Stimulated activated CD4-positive, alpha-beta T cell treated with anti-CD3 and anti-CD28 coated beads, Interleukin-12 subunit alpha, Interleukin-12 subunit beta, amount 100 ng/mL, for 48 hours (primary cell): ENCODE measurements at regions not wholly inside any gene's neighbourhood (a gene's known extent, or its start where the extent isn't known, plus 50 kb on each side); places are given as distances from the start of the nearest gene placed in this dataset.
"Not testable (repeated sequence)": the region's sequence is repeated elsewhere in the genome, so short reads cannot be mapped to it uniquely, and the experiment has no call there.

Source experiments
- DNase-seq, 3 donors: peaks; one replicate each; pipeline ENCODE4 v3.0.0-alpha.2; 2020; ENCODE audit warnings: low read depth in 2 of 3, low spot score in 1 of 3

DNA sequence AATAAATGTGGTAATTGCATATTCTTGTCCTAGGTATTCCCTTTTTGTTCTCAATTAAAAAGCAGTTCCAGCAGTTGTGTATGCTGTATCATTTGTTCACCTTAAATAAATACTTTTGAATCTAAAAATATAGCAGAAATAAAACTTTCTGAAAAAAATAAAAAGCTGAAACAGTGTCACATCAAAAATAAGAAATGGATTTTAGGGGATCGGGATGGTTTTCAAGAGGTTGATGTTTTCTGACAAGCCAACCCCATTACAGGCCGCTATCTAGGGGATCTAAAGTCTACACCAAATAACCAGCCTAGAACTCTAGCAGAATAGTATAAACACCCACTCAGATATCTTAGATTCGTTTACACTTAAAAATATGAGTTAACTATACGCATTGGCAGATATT lies 95.4 kb upstream of the MAML3 start:
- DNase-seq: no peak

DNA sequence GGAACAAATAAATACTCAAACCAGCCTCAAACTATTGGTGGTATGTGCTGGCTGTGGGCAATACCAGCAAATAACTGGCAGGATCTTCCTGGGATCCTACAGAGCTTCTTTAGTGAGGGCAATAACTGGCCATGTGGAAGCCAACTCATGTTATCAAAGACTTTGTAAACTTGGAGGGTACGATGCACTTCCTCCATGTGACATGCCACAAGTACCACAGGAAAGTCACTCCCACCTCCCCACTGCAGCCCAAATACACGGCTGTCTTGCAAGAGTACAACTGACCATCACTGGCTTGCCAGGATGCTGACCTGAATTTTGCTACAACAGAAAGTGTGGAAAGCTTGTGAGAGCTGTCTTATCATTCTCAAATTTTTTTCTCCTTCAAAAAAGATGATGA lies 93.3 kb upstream of the MAML3 start:
- no peak for DNase-seq

DNA sequence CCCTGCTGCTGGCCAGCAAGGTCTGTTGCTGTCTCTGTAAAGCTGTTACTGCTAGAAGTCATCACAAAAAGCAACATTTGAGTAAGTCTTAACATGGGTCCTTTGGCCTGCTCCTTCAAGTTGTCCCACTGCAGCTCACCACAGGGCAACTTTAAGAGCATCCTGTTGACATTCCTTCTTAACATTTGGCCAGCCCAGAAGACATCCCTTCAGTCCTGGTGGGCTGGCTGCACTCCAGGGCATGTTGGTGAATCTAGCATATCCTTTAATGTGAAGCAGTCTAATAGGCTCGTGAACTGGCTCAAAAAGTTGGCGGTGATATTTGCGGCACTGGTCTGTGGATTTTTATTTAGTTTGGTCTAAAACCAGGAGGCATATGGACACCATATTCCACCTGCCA lies 92.2 kb upstream of the MAML3 start:
- DNase-seq: no peak

DNA sequence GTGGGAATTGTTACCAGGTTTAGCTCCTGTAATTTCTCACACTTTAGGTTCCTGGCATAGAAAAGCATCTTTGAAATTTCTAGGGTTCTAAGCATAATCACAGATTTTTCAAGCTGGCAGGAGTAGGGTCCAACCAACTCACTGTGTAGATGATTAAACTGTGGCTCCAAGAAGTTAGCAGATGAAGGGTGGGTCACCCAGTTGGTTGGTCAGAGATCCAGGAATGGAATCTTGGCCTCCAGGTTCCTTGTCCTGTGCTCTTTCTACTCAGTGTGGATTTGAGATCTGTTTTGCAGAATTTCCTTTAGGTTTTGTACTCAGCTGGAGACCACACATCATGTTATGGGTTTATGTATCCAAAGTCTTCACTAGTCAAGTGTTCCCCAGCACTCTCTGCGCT lies 90.3 kb upstream of the MAML3 start:
- DNase-seq: no peak

DNA sequence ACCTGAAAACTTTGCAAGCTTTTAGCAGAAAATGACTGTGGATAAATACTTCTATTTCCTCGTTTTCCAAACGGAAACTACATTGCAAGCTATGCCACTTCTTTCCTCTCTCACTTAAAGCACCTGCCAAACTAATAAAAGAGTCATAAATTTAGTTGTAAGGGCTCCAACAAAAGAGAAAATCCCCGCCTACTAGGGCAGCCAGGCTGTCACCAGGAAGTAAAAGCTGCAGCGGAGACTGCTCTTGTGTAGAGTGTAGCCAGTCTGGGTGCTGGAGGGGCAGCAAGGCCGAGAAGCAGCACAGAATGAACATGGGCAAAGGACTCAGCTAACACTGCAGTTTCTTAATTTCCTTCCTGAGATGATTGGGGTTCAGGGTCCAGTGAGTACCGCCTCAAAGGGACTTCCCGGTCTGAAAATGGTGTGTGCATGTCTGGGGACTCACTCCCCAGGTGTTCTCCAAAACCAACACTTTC lies 89.3 kb upstream of the MAML3 start:
- DNase-seq: no peak

DNA sequence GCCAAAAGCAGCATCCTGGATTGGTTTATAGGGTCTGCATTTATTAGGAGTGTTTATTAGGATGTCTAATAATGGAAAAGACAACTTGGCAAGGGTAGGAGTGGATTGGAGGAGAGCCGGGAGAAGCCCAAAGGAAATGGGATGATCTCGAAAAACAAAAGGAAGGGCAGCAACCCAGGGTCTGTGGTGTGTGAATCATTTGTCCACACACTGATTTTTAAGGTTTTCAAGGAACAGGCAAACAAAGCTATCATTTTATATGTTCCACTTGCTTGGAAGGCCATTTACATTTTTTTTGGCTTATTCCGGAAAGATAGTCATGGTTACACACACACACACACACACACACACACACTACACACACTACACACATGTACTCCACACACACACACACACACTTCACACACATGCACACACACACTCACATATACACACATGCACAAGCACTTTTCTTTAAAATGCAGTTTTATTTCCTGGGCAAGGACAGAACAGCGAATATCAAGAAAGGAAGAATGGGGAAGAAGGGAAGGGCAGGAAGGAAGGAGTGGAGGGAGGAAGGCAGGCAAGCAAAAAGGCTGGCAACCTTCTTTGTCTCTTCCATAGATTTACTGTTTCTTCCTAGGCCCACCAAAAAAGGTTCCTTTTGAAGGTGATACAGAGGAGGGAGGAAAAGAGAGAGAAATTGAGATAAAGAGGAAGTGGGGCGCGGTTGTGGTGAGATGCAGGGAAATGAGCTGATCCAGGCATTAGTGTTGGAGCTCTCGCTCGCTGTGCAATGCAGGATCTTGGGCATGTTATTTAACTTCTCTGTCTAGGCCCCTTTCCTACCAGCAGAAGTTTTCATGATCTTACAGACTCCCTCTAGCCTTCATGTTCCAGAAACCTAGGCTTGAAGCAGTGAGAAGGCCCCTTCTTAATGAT lies 88.6 kb upstream of the MAML3 start:
- no peak for DNase-seq

DNA sequence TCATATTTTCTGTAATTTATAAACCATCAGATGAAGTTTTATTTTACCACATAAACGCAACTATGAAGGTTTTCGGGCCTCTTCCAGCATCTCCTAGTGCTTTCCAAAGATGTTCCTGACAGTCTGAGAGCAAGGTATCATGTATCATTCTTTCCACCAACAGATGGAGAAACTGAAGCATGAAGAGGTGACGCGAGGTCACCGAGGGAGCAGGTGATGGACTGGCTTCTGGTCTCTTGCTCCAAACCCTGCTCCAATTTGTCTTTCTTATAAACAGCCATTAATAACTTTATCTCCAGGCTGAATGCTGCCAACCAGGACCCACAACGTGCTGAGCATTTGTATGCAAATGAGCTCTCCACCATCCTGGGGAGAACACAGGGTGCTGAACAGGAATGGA lies 86.3 kb upstream of the MAML3 start:
- no peak for DNase-seq

DNA sequence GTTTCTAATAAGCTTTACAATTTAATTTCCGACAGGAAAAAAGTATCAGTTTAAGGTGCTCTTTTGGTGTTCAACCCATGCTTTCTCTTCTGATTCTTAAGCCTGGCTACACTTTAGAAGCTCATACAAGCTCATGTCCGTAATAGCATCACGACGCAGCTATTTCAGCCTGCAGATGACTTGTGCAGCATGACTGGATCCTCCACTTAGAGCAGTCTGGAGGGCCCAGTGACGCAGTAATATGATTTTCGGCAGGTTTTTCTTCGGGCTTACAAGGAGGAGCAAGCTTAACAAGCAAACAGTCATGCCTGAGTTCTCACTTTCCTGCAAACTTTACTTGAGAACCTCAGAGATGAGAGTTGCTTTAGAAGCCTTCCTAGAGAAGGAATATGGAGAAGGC lies 85.3 kb upstream of the MAML3 start:
- DNase-seq: no peak

DNA sequence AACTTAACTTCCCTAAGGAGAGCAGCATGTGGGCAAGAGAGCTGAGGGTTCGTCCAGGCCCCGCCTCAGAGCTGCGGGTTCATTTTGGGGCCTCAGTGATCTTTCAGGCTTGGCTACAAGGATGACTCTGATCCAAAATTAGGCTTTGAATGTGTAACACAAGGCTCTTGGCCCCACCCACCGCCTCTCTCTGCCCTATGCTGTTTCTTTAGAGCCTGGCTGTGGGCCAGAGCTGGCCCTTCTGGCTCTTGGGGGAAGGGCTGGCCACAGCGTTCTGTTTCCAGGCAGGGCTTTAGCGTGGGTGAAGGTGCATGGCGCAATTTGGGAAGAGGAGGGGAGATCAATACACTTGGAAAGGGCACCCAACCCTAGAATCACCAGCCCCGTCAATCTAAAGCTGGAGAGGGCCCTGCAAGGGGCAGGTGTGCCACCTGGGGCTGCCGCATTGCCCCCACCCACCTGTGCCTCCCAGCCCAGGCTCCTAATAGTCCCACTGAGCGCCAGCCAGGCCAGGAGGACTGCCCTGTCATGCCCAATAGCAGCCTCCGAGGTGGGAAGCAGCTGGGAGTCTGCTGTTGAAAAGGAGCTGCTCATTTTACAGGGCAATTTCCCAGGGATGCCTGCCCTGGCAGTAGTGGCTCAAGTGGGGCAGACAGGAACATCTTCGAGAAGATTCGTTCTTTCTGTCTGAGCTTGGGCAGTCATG lies 84.5 kb upstream of the MAML3 start:
- no peak for DNase-seq

DNA sequence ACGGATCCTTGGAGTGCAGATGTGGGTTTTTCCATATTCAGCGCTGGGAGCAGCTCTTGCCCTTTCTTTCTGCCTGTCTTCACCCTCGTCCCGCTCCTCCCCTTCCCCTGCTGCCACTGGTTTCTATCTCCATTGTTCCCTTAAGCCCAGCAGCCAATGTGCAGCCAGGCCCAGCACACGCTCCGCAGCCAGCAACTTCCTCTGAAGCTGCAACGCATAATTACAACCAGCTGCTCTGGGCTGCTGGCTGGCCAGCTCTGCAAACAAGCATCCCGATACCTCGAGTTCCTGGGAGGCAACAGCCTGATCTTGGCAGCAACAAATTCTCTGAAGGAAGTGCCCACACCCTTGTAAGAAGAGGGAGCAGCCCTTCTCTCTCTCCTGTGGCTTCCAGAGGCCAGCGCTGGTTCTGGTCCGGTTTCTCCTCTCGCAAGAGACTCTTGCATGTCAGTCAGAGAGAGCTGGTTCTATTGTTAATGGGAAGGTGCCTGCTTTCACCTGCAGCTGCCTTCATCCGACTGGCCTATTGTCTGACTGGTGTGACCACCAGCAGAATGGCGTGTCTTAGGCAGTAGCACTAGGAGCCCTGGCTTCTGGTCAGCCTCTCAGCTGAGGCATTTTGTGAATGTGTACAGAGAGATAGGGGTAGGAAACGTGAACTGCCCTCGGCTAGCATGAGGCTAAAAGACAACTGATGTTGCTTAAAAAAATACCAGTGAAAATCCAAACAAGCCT lies 83.8 kb upstream of the MAML3 start:
- DNase-seq: no peak

DNA sequence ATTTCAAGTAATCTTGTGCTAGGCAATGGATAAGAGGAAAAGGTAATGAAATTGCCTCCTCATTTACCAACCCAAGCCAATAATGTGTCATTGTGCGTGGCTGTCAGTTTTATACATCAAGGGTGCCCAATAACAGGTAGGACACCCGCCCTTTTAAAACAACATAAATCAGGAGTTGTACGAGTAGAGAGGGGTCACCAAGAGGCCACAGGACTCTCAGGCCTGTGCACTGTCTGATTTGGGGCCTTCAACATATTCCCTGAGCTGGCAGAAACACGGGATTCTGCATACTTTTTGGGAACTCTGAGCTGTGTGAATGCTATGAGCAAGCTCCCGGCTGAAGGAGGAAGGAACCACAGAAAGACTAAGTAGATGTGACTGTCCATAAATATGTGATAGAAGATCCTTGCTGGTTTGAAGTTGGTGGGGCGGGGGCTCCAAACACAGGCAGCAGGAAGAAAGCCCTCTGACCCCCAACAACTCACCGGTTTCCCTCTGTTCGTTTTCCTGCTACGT lies 82.7 kb upstream of the MAML3 start:
- no peak for DNase-seq

DNA sequence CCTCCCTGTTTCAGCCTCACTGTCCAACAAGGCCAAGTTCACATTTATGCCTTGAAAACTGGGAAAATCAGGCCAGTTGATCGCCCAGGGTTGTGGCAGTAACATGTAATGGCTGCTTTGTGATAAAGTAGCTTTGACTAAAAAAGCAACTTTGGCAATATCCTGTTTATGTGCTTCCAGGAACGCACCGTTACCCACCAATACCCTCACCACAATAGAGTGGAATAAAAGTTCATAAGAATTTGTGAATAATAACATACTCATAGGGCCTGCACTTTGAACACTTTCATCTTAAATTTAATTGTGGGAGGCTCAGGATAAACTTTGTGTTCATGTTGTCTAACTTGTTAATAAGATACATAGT lies 80.7 kb upstream of the MAML3 start:
- no peak for DNase-seq

DNA sequence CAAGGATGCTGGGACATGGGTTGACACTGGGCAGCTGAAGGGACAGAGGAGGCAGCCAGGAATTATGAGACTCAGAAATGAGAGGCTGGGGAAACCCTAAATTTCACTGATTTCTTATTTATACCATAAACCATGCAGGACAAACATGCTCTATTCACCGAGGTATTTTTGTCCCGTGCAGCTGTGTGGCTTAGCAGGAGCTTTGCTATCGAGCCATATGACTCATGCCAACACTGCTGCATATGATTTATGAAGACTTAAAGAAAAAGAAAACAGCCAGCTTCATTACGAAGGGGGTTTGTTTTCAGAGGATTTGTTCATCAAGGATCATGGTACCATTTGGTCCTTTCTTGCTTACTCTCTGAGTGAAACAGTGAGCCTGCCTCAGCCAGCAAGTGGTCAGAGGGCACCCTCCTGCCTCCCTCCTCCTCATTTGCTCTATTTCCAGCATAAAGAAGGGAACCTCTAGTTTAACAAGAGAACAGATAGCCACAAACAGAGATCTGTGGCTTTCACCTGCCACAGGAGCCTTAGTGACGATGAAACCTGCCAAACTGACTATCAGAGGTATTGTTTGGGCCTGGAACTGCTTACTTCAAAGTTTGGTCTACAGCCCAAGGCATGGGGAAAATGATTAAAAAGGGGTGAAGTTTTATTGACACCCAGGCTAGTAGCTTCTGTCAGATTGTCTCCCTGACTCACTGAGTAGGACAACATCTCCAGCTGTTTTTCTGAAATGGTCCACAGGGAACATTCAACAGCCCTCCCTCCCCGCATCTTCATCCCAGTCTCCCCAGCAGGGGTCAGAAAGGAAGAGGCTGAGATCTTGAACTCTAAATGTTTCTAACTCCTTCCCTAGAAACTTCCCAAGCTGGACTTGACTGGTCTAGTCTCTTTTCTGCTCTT lies 80.1 kb upstream of the MAML3 start:
- no peak for DNase-seq

DNA sequence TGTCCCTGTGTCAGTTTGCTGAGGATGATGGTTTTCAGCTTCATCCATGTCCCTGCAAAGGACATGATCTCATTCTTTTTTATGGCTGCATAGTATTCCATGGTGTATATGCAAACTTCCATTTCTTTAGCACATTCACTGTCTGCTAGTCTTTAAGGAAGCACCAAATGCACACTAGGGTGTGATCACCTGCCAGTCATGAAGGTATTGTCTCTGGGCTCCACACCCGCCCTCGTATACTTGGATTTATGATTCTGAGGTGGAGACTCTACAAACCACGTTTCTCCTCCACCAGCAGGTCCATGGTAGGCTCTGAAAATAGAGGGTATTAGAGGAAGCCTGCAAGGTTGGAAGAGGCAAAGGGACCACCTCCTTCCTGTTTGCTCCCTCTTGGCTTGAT lies 75.9 kb upstream of the MAML3 start:
- DNase-seq: no peak

DNA sequence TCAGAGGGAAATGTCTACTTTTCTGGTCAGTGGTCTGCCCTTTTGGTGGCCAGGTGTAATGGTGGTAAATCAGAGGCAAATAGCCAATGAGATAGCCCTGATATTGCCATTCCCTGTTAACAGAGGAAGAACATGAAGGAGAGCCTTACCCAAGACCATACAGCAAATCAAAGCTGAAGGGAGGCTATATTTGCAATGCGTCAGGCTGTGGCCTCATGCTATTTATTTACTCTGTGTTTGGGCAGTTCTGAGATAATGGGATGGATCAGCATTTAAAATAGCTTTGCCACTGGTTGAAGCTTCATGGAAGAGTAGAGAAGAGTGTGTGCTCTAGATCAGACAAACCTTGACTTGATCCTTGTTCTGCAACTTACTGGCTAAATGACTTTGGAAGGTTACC lies 73.3 kb upstream of the MAML3 start:
- no peak for DNase-seq

DNA sequence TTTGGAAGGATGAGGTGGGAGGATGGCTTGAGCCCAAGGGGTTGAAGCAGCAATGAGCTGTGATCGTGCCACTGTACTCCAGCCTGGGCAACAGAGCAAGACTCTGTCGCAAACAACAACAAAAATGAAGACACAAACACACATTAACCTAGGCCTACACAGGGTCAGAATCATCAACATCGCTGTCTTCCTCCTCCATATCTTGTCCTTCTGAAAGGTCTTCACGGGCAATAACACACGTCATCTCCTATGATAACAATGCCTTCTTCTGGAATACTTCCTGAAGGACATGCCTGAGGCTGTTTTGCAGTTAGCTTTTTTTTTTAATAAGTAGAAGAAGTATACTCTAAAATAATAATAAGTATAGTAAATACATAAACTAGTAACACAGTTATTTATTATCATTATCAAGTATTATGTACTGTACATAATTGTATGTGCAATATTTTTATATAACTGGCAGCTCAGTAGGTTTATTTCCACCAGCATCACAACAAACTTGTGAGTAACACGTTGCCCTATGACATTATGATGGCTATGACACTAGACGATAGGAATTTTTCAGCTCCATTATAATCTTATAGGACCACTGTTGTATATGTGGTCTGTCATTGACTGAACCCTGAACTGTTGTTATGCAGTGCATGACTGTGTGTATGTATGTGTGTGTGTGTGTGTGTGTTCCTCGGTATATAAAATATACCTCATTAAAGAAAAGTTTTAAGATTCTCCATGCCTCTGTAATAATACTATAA lies 69.2 kb upstream of the MAML3 start:
- DNase-seq: no peak

DNA sequence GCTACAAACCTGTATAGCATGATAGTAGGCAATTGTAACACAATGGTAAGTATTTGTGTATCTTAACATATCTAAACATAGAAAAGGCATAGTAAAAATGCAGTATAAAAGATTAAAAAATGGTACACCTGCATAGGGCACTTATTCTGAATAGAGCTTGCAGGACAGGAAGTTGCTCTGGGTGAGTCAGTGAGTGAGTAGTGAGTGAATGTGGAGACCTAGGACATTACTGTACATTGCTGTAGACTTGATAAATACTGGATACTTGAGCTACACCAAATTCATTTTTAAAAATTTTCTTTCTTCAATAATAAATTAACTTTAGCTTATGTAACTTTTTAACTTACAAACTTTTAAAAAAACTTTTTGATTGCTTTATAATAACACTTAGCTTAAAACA lies 68.2 kb upstream of the MAML3 start:
- DNase-seq: no peak

DNA sequence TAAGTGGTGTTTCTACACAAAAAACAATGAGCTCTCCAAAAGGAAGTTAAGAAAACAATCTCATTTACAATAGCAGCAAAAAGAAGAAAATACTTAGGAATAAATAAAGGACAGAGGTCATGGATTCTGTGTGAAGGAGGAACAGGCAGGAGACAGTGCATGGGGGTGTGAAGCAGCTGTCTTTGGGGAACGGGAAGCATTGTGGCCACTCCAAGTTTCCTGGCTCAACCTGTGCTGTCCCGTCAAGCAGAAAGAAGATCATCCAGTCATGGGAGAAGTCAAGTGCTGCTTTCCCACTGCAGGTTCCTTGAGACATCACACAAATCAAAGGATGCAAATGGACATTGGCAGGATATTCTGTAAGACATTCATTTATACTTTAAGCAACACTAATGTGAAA lies 66.1 kb upstream of the MAML3 start:
- DNase-seq: no peak

DNA sequence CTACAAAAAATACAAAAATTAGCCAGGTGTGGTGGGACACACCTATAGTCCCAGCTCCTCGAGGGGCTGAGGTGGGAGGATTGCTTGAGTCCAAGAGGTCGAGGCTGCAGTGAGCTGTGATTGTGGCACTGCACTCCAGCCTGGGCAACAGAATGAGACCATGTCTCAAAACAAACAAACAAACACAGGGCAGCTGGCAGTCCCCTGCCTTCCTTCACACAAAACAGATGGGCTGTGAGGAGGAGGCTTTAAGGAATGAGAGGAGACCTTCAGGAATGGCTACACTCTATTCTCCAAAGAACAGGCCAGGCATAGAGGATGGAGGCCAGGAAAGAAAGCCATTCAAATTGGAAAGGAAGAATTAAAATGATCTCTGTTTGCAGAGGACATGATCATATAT lies 65.6 kb upstream of the MAML3 start:
- DNase-seq: no peak

DNA sequence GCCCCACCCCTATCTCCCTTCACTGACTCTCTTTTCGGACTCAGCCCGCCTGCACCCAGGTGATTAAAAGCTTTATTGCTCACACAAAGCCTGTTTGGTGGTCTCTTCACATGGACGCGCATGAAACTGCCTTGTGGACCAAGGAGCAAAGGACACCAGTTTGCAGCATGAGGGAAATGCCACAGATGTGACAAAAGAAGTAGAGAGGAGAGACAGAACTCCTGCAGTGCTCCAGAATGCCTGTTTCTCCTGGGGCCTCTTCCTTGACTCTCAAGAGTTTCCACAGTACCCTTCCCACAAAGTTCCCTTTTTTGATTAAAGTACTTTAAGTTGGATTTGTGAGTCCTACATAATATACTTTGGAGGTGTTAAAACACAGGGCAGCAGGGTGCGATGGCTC lies 65.1 kb upstream of the MAML3 start:
- not testable (repeated sequence) for DNase-seq
